Duodenal mucosa (tissue), 2 donors: ENCODE measurements at regions not wholly inside any gene's neighbourhood (a gene's known extent, or its start where the extent isn't known, plus 50 kb on each side); places are given as distances from the start of the nearest gene placed in this dataset.

Source experiments
- H3K27ac ChIP-seq: one replicate; pipeline ENCODE4 v1.7.0; 2013; ENCODE audit warnings: low read depth, low read length
- H3K27me3 ChIP-seq, 2 donors: one replicate each; pipeline ENCODE4 v1.7.0; 2013; ENCODE audit warnings: low read length in 2 of 2, control low read depth in 1 of 2; ENCODE audit not compliant: insufficient read depth in 2 of 2, control insufficient read depth in 1 of 2
- H3K36me3 ChIP-seq, 2 donors: one replicate each; pipeline ENCODE4 v1.7.0; 2013; ENCODE audit warnings: low read length in 2 of 2, control low read depth in 1 of 2; ENCODE audit not compliant: insufficient read depth in 2 of 2, control insufficient read depth in 1 of 2
- H3K4me1 ChIP-seq, 2 donors: one replicate each; pipeline ENCODE4 v1.7.0; 2013; ENCODE audit warnings: low read length in 2 of 2, control low read depth in 1 of 2; ENCODE audit not compliant: insufficient read depth in 2 of 2, control insufficient read depth in 1 of 2
- H3K4me3 ChIP-seq, 2 donors: one replicate each; pipeline ENCODE4 v1.7.0; 2013; ENCODE audit warnings: low read length in 2 of 2, low read depth in 1 of 2
- H3K9ac ChIP-seq, 2 donors: one replicate each; pipeline ENCODE4 v1.7.0; 2013; ENCODE audit warnings: low read length in 2 of 2, low read depth in 1 of 2
- H3K9me3 ChIP-seq, 2 donors: one replicate each; pipeline ENCODE4 v1.7.0; 2013; ENCODE audit warnings: low read length in 2 of 2, control low read depth in 1 of 2; ENCODE audit not compliant: control insufficient read depth in 1 of 2

GRCh38 chr3:64294771-64295170, 69.5 kb upstream of the PRICKLE2 start:
- Histone ChIP-seq H3K27me3 (no peaks in the 10 kb centered on the region), H3K4me1 (no peaks in the 10 kb centered on the region), H3K9ac (no peak overlapping the region), H3K36me3 (no peaks in the 10 kb centered on the region), H3K27ac (no peak overlapping the region), H3K9me3 (peaks cover 4 to 7% of the 10 kb centered on the region in 2 donors), H3K4me3 (no peak overlapping the region)

GRCh38 chr3:64293121-64293520, 67.9 kb upstream of the PRICKLE2 start:
- no peaks in the 10 kb centered on the region for H3K4me1 ChIP-seq
- no peaks in the 10 kb centered on the region for H3K27me3 ChIP-seq
- H3K4me3 ChIP-seq: no peak overlapping the region
- no peak overlapping the region for H3K27ac ChIP-seq
- H3K36me3 ChIP-seq: no peaks in the 10 kb centered on the region
- peaks cover 4 to 7% of the 10 kb centered on the region in 2 donors for H3K9me3 ChIP-seq
- no peak overlapping the region for H3K9ac ChIP-seq

- no peak overlapping the region for H3K4me3 ChIP-seq
- H3K9ac ChIP-seq: no peak overlapping the region
- H3K4me1 ChIP-seq: no peaks in the 10 kb centered on the region
- no peak overlapping the region for H3K27ac ChIP-seq
- H3K9me3 ChIP-seq: peaks cover 0 to 4% of the 10 kb centered on the region in 2 donors
- H3K27me3 ChIP-seq: no peaks in the 10 kb centered on the region
- no peaks in the 10 kb centered on the region for H3K36me3 ChIP-seq
Observed at GRCh38 chr3:64291956-64292355, 66.7 kb upstream of the PRICKLE2 start.

- Histone ChIP-seq H3K36me3 (no peaks in the 10 kb centered on the region), H3K9ac (no peak overlapping the region), H3K4me1 (no peaks in the 10 kb centered on the region), H3K4me3 (no peak overlapping the region), H3K27me3 (no peaks in the 10 kb centered on the region), H3K9me3 (no peaks in the 10 kb centered on the region), H3K27ac (no peak overlapping the region)
Observed at GRCh38 chr3:64291345-64291744, 66.1 kb upstream of the PRICKLE2 start.

GRCh38 chr3:64290864-64291263, 65.6 kb upstream of the PRICKLE2 start:
- Histone ChIP-seq H3K4me1 (no peaks in the 10 kb centered on the region), H3K4me3 (no peak overlapping the region), H3K36me3 (no peaks in the 10 kb centered on the region), H3K9me3 (no peaks in the 10 kb centered on the region), H3K27me3 (no peaks in the 10 kb centered on the region), H3K9ac (no peak overlapping the region), H3K27ac (no peak overlapping the region)

DNA sequence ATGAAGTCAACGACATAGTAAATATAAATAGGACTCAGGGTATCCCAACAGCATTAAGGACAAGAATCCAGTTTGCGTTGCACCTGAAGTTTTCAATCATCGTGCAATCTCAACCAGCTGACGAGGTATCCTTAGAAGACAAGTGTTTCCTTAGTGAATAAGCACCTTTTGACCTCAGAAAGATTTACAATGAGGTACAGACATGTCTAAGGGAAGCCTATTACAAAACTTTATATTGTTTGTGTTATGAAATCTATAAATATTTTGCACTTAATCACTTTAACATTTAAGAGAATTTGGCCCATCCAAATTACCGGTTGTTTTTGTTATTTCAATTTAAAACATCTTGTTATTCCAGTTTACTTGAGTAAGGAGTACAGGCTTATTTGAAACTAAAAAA, 64.9 kb upstream of the PRICKLE2 start:
- H3K27ac ChIP-seq: no peak overlapping the region
- no peaks in the 10 kb centered on the region for H3K36me3 ChIP-seq
- no peak overlapping the region for H3K4me3 ChIP-seq
- H3K9me3 ChIP-seq: no peaks in the 10 kb centered on the region
- H3K4me1 ChIP-seq: no peaks in the 10 kb centered on the region
- no peak overlapping the region for H3K9ac ChIP-seq
- H3K27me3 ChIP-seq: no peaks in the 10 kb centered on the region

- Histone ChIP-seq H3K27me3 (no peaks in the 10 kb centered on the region), H3K36me3 (no peaks in the 10 kb centered on the region), H3K4me3 (no peak overlapping the region), H3K27ac (no peak overlapping the region), H3K9ac (no peak overlapping the region), H3K4me1 (no peaks in the 10 kb centered on the region), H3K9me3 (no peaks in the 10 kb centered on the region)
Observed at GRCh38 chr3:64289622-64290021, 64.4 kb upstream of the PRICKLE2 start.

GRCh38 chr3:64278625-64279024, 53.4 kb upstream of the PRICKLE2 start:
- no peaks in the 10 kb centered on the region for H3K36me3 ChIP-seq
- no peaks in the 10 kb centered on the region for H3K27me3 ChIP-seq
- H3K4me1 ChIP-seq: no peaks in the 10 kb centered on the region
- H3K4me3 ChIP-seq: no peak overlapping the region
- no peak overlapping the region for H3K9ac ChIP-seq
- no peaks in the 10 kb centered on the region for H3K9me3 ChIP-seq
- H3K27ac ChIP-seq: no peak overlapping the region

DNA sequence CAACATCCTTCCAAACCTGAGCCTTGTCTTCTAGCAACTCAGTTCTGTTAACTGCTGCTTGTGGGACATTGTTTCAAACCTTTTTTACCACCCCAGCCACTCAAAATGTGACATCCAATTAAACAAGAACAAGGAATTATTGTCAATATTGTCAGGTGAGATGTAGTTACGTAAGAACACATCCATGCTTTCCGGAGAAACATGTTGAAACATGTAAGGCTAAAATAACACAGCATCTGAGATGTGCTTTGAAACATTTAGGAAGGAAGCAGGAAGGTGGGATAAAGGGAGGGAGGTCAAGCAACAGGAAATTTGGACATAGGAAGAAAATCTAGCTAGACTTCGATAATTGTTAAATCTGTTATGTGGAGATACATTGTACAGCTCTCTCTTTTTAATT, 50.9 kb upstream of the PRICKLE2 start:
- Histone ChIP-seq H3K27ac (no peak overlapping the region), H3K9me3 (no peaks in the 10 kb centered on the region), H3K36me3 (no peaks in the 10 kb centered on the region), H3K4me3 (no peak overlapping the region), H3K27me3 (no peaks in the 10 kb centered on the region), H3K4me1 (no peaks in the 10 kb centered on the region), H3K9ac (no peak overlapping the region)
